Mononuclear cell (primary cell): ENCODE measurements at regions not wholly inside any gene's neighbourhood (a gene's known extent, or its start where the extent isn't known, plus 50 kb on each side); places are given as distances from the start of the nearest gene placed in this dataset.

Experiments used
- H3K27me3 ChIP-seq: 2 replicates; pipeline ENCODE4 v1.6.0; 2011; ENCODE audit warnings: low read length, control low read depth; ENCODE audit not compliant: insufficient read depth
- H3K4me1 ChIP-seq: 2 replicates; pipeline ENCODE4 v1.5.1; 2011; ENCODE audit warnings: mild to moderate bottlenecking, low read length, control low read depth; ENCODE audit not compliant: insufficient read depth
- H3K4me3 ChIP-seq: 2 replicates; pipeline ENCODE4 v1.5.1; 2011; ENCODE audit warnings: mild to moderate bottlenecking, low read length, moderate library complexity
- H3K9me3 ChIP-seq: 2 replicates; pipeline ENCODE4 v1.5.1; 2011; ENCODE audit warnings: low read depth, mild to moderate bottlenecking, control low read depth, low read length

- Histone ChIP-seq H3K4me3 (no peak overlapping the region), H3K4me1 (no peaks in the 10 kb centered on the region), H3K27me3 (peaks cover 11% of the 10 kb centered on the region), H3K9me3 (no peaks in the 10 kb centered on the region)
Observed at GRCh38 chr2:204341887-204342276, 203.4 kb upstream of the PARD3B start.

GRCh38 chr2:204343685-204344084 is 201.6 kb upstream of the PARD3B start:
- Histone ChIP-seq H3K4me1 (no peaks in the 10 kb centered on the region), H3K27me3 (no peaks in the 10 kb centered on the region), H3K9me3 (no peaks in the 10 kb centered on the region), H3K4me3 (no peak overlapping the region)

GRCh38 chr2:204344119-204344518 is 201.2 kb upstream of the PARD3B start:
- Histone ChIP-seq H3K4me3 (no peak overlapping the region), H3K27me3 (no peaks in the 10 kb centered on the region), H3K9me3 (no peaks in the 10 kb centered on the region), H3K4me1 (no peaks in the 10 kb centered on the region)

GRCh38 chr2:204346906-204347305 is 198.4 kb upstream of the PARD3B start:
- H3K4me1 ChIP-seq = no peaks in the 10 kb centered on the region
- H3K9me3 ChIP-seq = no peaks in the 10 kb centered on the region
- H3K27me3 ChIP-seq = no peaks in the 10 kb centered on the region
- H3K4me3 ChIP-seq = no peak overlapping the region

- no peaks in the 10 kb centered on the region for H3K4me1 ChIP-seq
- H3K9me3 ChIP-seq = no peaks in the 10 kb centered on the region
- no peaks in the 10 kb centered on the region for H3K27me3 ChIP-seq
- H3K4me3 ChIP-seq = no peak overlapping the region
Observed at GRCh38 chr2:204353823-204354222, 191.5 kb upstream of the PARD3B start.

- Histone ChIP-seq H3K4me1 (no peaks in the 10 kb centered on the region), H3K27me3 (no peaks in the 10 kb centered on the region), H3K9me3 (no peaks in the 10 kb centered on the region), H3K4me3 (no peak overlapping the region)
Observed at GRCh38 chr2:204354442-204354856, 190.8 kb upstream of the PARD3B start.

GRCh38 chr2:204355688-204356087 is 189.6 kb upstream of the PARD3B start:
- H3K27me3 ChIP-seq = no peaks in the 10 kb centered on the region
- H3K4me1 ChIP-seq = no peaks in the 10 kb centered on the region
- no peak overlapping the region for H3K4me3 ChIP-seq
- no peaks in the 10 kb centered on the region for H3K9me3 ChIP-seq

GRCh38 chr2:204356151-204356641 is 189.1 kb upstream of the PARD3B start:
- H3K9me3 ChIP-seq = no peaks in the 10 kb centered on the region
- H3K4me3 ChIP-seq = no peak overlapping the region
- H3K27me3 ChIP-seq = no peaks in the 10 kb centered on the region
- no peaks in the 10 kb centered on the region for H3K4me1 ChIP-seq

GRCh38 chr2:204357286-204357685 is 188.0 kb upstream of the PARD3B start:
- no peaks in the 10 kb centered on the region for H3K4me1 ChIP-seq
- no peaks in the 10 kb centered on the region for H3K27me3 ChIP-seq
- H3K4me3 ChIP-seq = no peak overlapping the region
- H3K9me3 ChIP-seq = no peaks in the 10 kb centered on the region

GRCh38 chr2:204359076-204359475 is 186.2 kb upstream of the PARD3B start:
- no peak overlapping the region for H3K4me3 ChIP-seq
- no peaks in the 10 kb centered on the region for H3K4me1 ChIP-seq
- no peaks in the 10 kb centered on the region for H3K9me3 ChIP-seq
- no peaks in the 10 kb centered on the region for H3K27me3 ChIP-seq

- no peaks in the 10 kb centered on the region for H3K4me1 ChIP-seq
- no peak overlapping the region for H3K4me3 ChIP-seq
- no peaks in the 10 kb centered on the region for H3K27me3 ChIP-seq
- no peaks in the 10 kb centered on the region for H3K9me3 ChIP-seq
Observed at GRCh38 chr2:204360218-204361007, 184.9 kb upstream of the PARD3B start.

- H3K27me3 ChIP-seq = no peaks in the 10 kb centered on the region
- no peak overlapping the region for H3K4me3 ChIP-seq
Observed at GRCh38 chr2:204361738-204362137, 183.5 kb upstream of the PARD3B start.

GRCh38 chr2:204362581-204362980 is 182.7 kb upstream of the PARD3B start:
- H3K27me3 ChIP-seq = no peaks in the 10 kb centered on the region
- H3K4me3 ChIP-seq = no peak overlapping the region
- H3K9me3 ChIP-seq = no peaks in the 10 kb centered on the region

More at GRCh38 chr2:204361738-204362137, 183.5 kb upstream of the PARD3B start:
- no peaks in the 10 kb centered on the region for H3K9me3 ChIP-seq
- H3K4me1 ChIP-seq = no peaks in the 10 kb centered on the region

GRCh38 chr2:204363513-204363912 is 181.8 kb upstream of the PARD3B start:
- Histone ChIP-seq H3K27me3 (no peaks in the 10 kb centered on the region), H3K9me3 (no peaks in the 10 kb centered on the region), H3K4me3 (no peak overlapping the region), H3K4me1 (no peaks in the 10 kb centered on the region)

More at GRCh38 chr2:204362581-204362980, 182.7 kb upstream of the PARD3B start:
- no peaks in the 10 kb centered on the region for H3K4me1 ChIP-seq

- no peak overlapping the region for H3K4me3 ChIP-seq
- no peaks in the 10 kb centered on the region for H3K27me3 ChIP-seq
- no peaks in the 10 kb centered on the region for H3K9me3 ChIP-seq
- H3K4me1 ChIP-seq = no peaks in the 10 kb centered on the region
Observed at GRCh38 chr2:204364860-204365535, 180.3 kb upstream of the PARD3B start.
